ENCODE measurements at regions not wholly inside any gene's neighbourhood (a gene's known extent, or its start where the extent isn't known, plus 50 kb on each side); places are given as distances from the start of the nearest gene placed in this dataset.
A peak's percentile ranks its signal among the peaks of the same experiment; 100 is the strongest.

GRCh38 chr14:104282332-104283196 lies 144.2 kb downstream of the KIF26A start:
- H3K27me3 Mint-ChIP-seq: peaks cover 11 to 18% of the 10 kb centered on the region in 2 donors
- H3K4me3 ChIP-seq (ENCODE audit: control insufficient read depth in 1 of 2, extremely low read depth in 1 of 2, low read length in 1 of 2): no peak overlapping the region
- POLR2A ChIA-PET: no interaction called here
- no peak overlapping the region for H3K27ac ChIP-seq (ENCODE audit: low read length)
- WGBS (ENCODE audit: insufficient coverage): 83% methylated on average over 23 of the region's 26 CpGs
- H3K27me3 ChIP-seq (replicated peaks in 1 of 2; ENCODE audit: control insufficient read depth in 2 of 2, extremely low read depth in 1 of 2, insufficient read depth in 2 of 2, low read length in 1 of 2): peaks cover 0 to 53% of the 10 kb centered on the region in 2 experiments
- no peaks in the 10 kb centered on the region for H3K9me3 ChIP-seq
- H3K36me3 ChIP-seq (ENCODE audit: control insufficient read depth in 2 of 2, extremely low read depth in 1 of 2, insufficient read depth in 1 of 2, low read length in 1 of 2): no peaks in the 10 kb centered on the region
- H3K9me3 Mint-ChIP-seq: no peaks in the 10 kb centered on the region
- no peak overlapping the region for H3K4me3 Mint-ChIP-seq
- H3K27ac Mint-ChIP-seq: no peak overlapping the region
- H3K4me1 Mint-ChIP-seq: no peaks in the 10 kb centered on the region
- CTCF ChIA-PET: no interaction called here
- DNase-seq (peak in 1 of 35 experiments; percentile 11), ATAC-seq (replicated peaks in 1 of 4) (no peak)
- H3K4me1 ChIP-seq (ENCODE audit: control insufficient read depth in 1 of 2, extremely low read depth in 1 of 2, insufficient read depth in 2 of 2, low read length in 2 of 2): no peaks in the 10 kb centered on the region
- H3K36me3 Mint-ChIP-seq: no peaks in the 10 kb centered on the region

- DNase-seq (peak in 1 of 35 experiments; percentile 3), ATAC-seq (replicated peaks in 1 of 4) (no peak)
- Histone ChIP-seq H3K27me3 (replicated peaks in 1 of 2; ENCODE audit: control insufficient read depth in 2 of 2, extremely low read depth in 1 of 2, insufficient read depth in 2 of 2, low read length in 1 of 2) (peaks cover 0 to 45% of the 10 kb centered on the region in 2 experiments), H3K4me1 (ENCODE audit: control insufficient read depth in 1 of 2, extremely low read depth in 1 of 2, insufficient read depth in 2 of 2, low read length in 2 of 2) (no peaks in the 10 kb centered on the region), H3K27ac (ENCODE audit: low read length) (no peak overlapping the region), H3K4me3 (ENCODE audit: control insufficient read depth in 1 of 2, extremely low read depth in 1 of 2, low read length in 1 of 2) (no peak overlapping the region), H3K9me3 (no peaks in the 10 kb centered on the region), H3K36me3 (ENCODE audit: control insufficient read depth in 2 of 2, extremely low read depth in 1 of 2, insufficient read depth in 1 of 2, low read length in 1 of 2) (no peaks in the 10 kb centered on the region)
- ChIA-PET POLR2A (no interaction called here), CTCF (no interaction called here)
- H3K9me3 Mint-ChIP-seq: no peaks in the 10 kb centered on the region
- no peak overlapping the region for H3K4me3 Mint-ChIP-seq
- H3K4me1 Mint-ChIP-seq: no peaks in the 10 kb centered on the region
- 84% methylated on average over 20 of the region's 25 CpGs for WGBS (ENCODE audit: insufficient coverage)
- H3K36me3 Mint-ChIP-seq: no peaks in the 10 kb centered on the region
- H3K27me3 Mint-ChIP-seq: peaks cover 3 to 9% of the 10 kb centered on the region in 2 donors
- H3K27ac Mint-ChIP-seq: no peak overlapping the region
Measured at GRCh38 chr14:104283197-104284106, 145.1 kb downstream of the KIF26A start.

GRCh38 chr14:104284107-104284592 lies 145.8 kb downstream of the KIF26A start:
- Mint-ChIP-seq H3K4me1 (no peaks in the 10 kb centered on the region), H3K9me3 (peaks cover 0 to 4% (median 0%) of the 10 kb centered on the region in 3 donors), H3K27ac (no peak overlapping the region), H3K27me3 (peaks cover 0 to 4% of the 10 kb centered on the region in 2 donors), H3K4me3 (no peak overlapping the region), H3K36me3 (no peaks in the 10 kb centered on the region)
- H3K36me3 ChIP-seq (ENCODE audit: control insufficient read depth in 2 of 2, extremely low read depth in 1 of 2, insufficient read depth in 1 of 2, low read length in 1 of 2): no peaks in the 10 kb centered on the region
- H3K4me1 ChIP-seq (ENCODE audit: control insufficient read depth in 1 of 2, extremely low read depth in 1 of 2, insufficient read depth in 2 of 2, low read length in 2 of 2): no peaks in the 10 kb centered on the region
- peak in 1 of 35 experiments; percentile 1 for DNase-seq
- H3K27ac ChIP-seq (ENCODE audit: low read length): no peak overlapping the region
- ChIA-PET CTCF (no interaction called here), POLR2A (no interaction called here)
- peaks cover 0 to 43% of the 10 kb centered on the region in 2 experiments for H3K27me3 ChIP-seq (replicated peaks in 1 of 2; ENCODE audit: control insufficient read depth in 2 of 2, extremely low read depth in 1 of 2, insufficient read depth in 2 of 2, low read length in 1 of 2)
- H3K9me3 ChIP-seq: no peaks in the 10 kb centered on the region
- H3K4me3 ChIP-seq (ENCODE audit: control insufficient read depth in 1 of 2, extremely low read depth in 1 of 2, low read length in 1 of 2): no peak overlapping the region
- 74% methylated on average over 7 of the region's 9 CpGs for WGBS (ENCODE audit: insufficient coverage)
- no peak for ATAC-seq (replicated peaks in 1 of 4)

- no peak overlapping the region for H3K27ac ChIP-seq (ENCODE audit: low read length)
- H3K4me3 ChIP-seq (ENCODE audit: control insufficient read depth in 1 of 2, extremely low read depth in 1 of 2, low read length in 1 of 2): no peak overlapping the region
- H3K9me3 ChIP-seq: no peaks in the 10 kb centered on the region
- ChIA-PET POLR2A (no interaction called here), CTCF (no interaction called here)
- Mint-ChIP-seq H3K36me3 (no peaks in the 10 kb centered on the region), H3K27me3 (peaks cover 0 to 2% of the 10 kb centered on the region in 2 donors), H3K27ac (no peak overlapping the region), H3K4me3 (no peak overlapping the region), H3K9me3 (peaks cover 0 to 6% (median 0%) of the 10 kb centered on the region in 3 donors), H3K4me1 (no peaks in the 10 kb centered on the region)
- peaks cover 0 to 38% of the 10 kb centered on the region in 2 experiments for H3K27me3 ChIP-seq (replicated peaks in 1 of 2; ENCODE audit: control insufficient read depth in 2 of 2, extremely low read depth in 1 of 2, insufficient read depth in 2 of 2, low read length in 1 of 2)
- ATAC-seq (replicated peaks in 1 of 4): no peak
- H3K36me3 ChIP-seq (ENCODE audit: control insufficient read depth in 2 of 2, extremely low read depth in 1 of 2, insufficient read depth in 1 of 2, low read length in 1 of 2): no peaks in the 10 kb centered on the region
- H3K4me1 ChIP-seq (ENCODE audit: control insufficient read depth in 1 of 2, extremely low read depth in 1 of 2, insufficient read depth in 2 of 2, low read length in 2 of 2): no peaks in the 10 kb centered on the region
- DNase-seq: peak in 1 of 35 experiments; percentile 0
- 83% methylated on average over 28 of the region's 29 CpGs for WGBS (ENCODE audit: insufficient coverage)
Measured at GRCh38 chr14:104284636-104285507, 146.5 kb downstream of the KIF26A start.

GRCh38 chr14:104285508-104285840 lies 147.1 kb downstream of the KIF26A start:
- Histone ChIP-seq H3K4me1 (ENCODE audit: control insufficient read depth in 1 of 2, extremely low read depth in 1 of 2, insufficient read depth in 2 of 2, low read length in 2 of 2) (no peaks in the 10 kb centered on the region), H3K36me3 (ENCODE audit: control insufficient read depth in 2 of 2, extremely low read depth in 1 of 2, insufficient read depth in 1 of 2, low read length in 1 of 2) (no peaks in the 10 kb centered on the region), H3K27ac (ENCODE audit: low read length) (no peak overlapping the region), H3K4me3 (ENCODE audit: control insufficient read depth in 1 of 2, extremely low read depth in 1 of 2, low read length in 1 of 2) (no peak overlapping the region), H3K27me3 (replicated peaks in 1 of 2; ENCODE audit: control insufficient read depth in 2 of 2, extremely low read depth in 1 of 2, insufficient read depth in 2 of 2, low read length in 1 of 2) (peaks cover 0 to 35% of the 10 kb centered on the region in 2 experiments), H3K9me3 (no peaks in the 10 kb centered on the region)
- ChIA-PET CTCF (no interaction called here), POLR2A (no interaction called here)
- 41% methylated on average over 7 of the region's 7 CpGs for WGBS (ENCODE audit: insufficient coverage)
- Mint-ChIP-seq H3K4me3 (no peak overlapping the region), H3K36me3 (no peaks in the 10 kb centered on the region), H3K27me3 (no peaks in the 10 kb centered on the region), H3K4me1 (no peaks in the 10 kb centered on the region), H3K27ac (no peak overlapping the region), H3K9me3 (peaks cover 0 to 6% (median 0%) of the 10 kb centered on the region in 3 donors)
- no peak for ATAC-seq (replicated peaks in 1 of 4)
- no peak for DNase-seq

- 83% methylated on average over 10 of the region's 11 CpGs for WGBS (ENCODE audit: insufficient coverage)
- no peaks in the 10 kb centered on the region for H3K4me1 Mint-ChIP-seq
- Histone ChIP-seq H3K27ac (ENCODE audit: low read length) (no peak overlapping the region), H3K27me3 (replicated peaks in 1 of 2; ENCODE audit: control insufficient read depth in 2 of 2, extremely low read depth in 1 of 2, insufficient read depth in 2 of 2, low read length in 1 of 2) (peaks cover 0 to 34% of the 10 kb centered on the region in 2 experiments), H3K4me3 (ENCODE audit: control insufficient read depth in 1 of 2, extremely low read depth in 1 of 2, low read length in 1 of 2) (no peak overlapping the region), H3K4me1 (ENCODE audit: control insufficient read depth in 1 of 2, extremely low read depth in 1 of 2, insufficient read depth in 2 of 2, low read length in 2 of 2) (no peaks in the 10 kb centered on the region), H3K9me3 (no peaks in the 10 kb centered on the region), H3K36me3 (ENCODE audit: control insufficient read depth in 2 of 2, extremely low read depth in 1 of 2, insufficient read depth in 1 of 2, low read length in 1 of 2) (no peaks in the 10 kb centered on the region)
- ChIA-PET POLR2A (no interaction called here), CTCF (no interaction called here)
- H3K36me3 Mint-ChIP-seq: no peaks in the 10 kb centered on the region
- no peak overlapping the region for H3K27ac Mint-ChIP-seq
- ATAC-seq (replicated peaks in 1 of 4) (no peak), DNase-seq (no peak)
- H3K4me3 Mint-ChIP-seq: no peak overlapping the region
- no peaks in the 10 kb centered on the region for H3K27me3 Mint-ChIP-seq
- H3K9me3 Mint-ChIP-seq: peaks cover 0 to 6% (median 0%) of the 10 kb centered on the region in 3 donors
Measured at GRCh38 chr14:104286086-104286485, 147.7 kb downstream of the KIF26A start.
